GM23338 (cell line): ENCODE measurements at regions not wholly inside any gene's neighbourhood (a gene's known extent, or its start where the extent isn't known, plus 50 kb on each side); places are given as distances from the start of the nearest gene placed in this dataset.

Experiments used
- ATAC-seq: fragments of 200-7000 bp; cut with Tn5 transposase; 3 replicates; pipeline ENCODE4 v1.9.1; 2020
- DNase-seq: peaks from one replicate; pipeline ENCODE4 v3.0.0-alpha.2; 2015; ENCODE audit warnings: low spot score
- H2AFZ ChIP-seq: fragments of 200-600 bp; sonication (generic); 2 replicates; pipeline ENCODE4 v1.8.0; 2016; ENCODE audit warnings: antibody characterized with exemption, mild to moderate bottlenecking, moderate library complexity
- H3F3A ChIP-seq: fragments of 200-600 bp; sonication (generic); replicated peaks from 2 replicates; pipeline ENCODE4 v1.8.0; 2017; ENCODE audit warnings: antibody characterized with exemption, mixed run types, low read depth
- H3K27ac ChIP-seq: fragments of 200-600 bp; sonication (generic); 2 replicates; pipeline ENCODE4 v1.6.1; 2016; ENCODE audit warnings: low read depth
- H3K27me3 ChIP-seq: fragments of 200-600 bp; sonication (generic); 2 replicates; pipeline ENCODE4 v1.8.0; 2016; ENCODE audit warnings: mild to moderate bottlenecking, mixed run types, moderate library complexity; ENCODE audit not compliant: insufficient read depth
- H3K36me3 ChIP-seq: fragments of 200-600 bp; sonication (generic); 2 replicates; pipeline ENCODE4 v1.8.0; 2016; ENCODE audit warnings: mild to moderate bottlenecking; ENCODE audit not compliant: insufficient read depth
- H3K4me1 ChIP-seq: fragments of 200-600 bp; sonication (generic); 2 replicates; pipeline ENCODE4 v1.8.0; 2016; ENCODE audit warnings: mild to moderate bottlenecking, moderate library complexity; ENCODE audit not compliant: insufficient read depth
- H3K4me2 ChIP-seq: fragments of 200-600 bp; sonication (generic); 2 replicates; pipeline ENCODE4 v1.7.1; 2017; ENCODE audit warnings: mixed run types
- H3K4me3 ChIP-seq: fragments of 200-600 bp; sonication (generic); 2 replicates; pipeline ENCODE4 v1.6.1; 2016; ENCODE audit warnings: mixed run types
- H3K79me2 ChIP-seq: fragments of 200-600 bp; sonication (generic); replicated peaks from 2 replicates; pipeline ENCODE4 v1.8.0; 2017; ENCODE audit warnings: mild to moderate bottlenecking; ENCODE audit not compliant: insufficient read depth
- H3K9me2 ChIP-seq: fragments of 200-600 bp; sonication (generic); 2 replicates; pipeline ENCODE4 v1.8.0; 2017; ENCODE audit not compliant: insufficient read depth
- H4K20me1 ChIP-seq: fragments of 200-600 bp; sonication (generic); replicated peaks from 2 replicates; pipeline ENCODE4 v1.8.0; 2017; ENCODE audit warnings: mild to moderate bottlenecking; ENCODE audit not compliant: insufficient read depth
- H3K27ac Mint-ChIP-seq: 2 replicates; pipeline ENCODE4 v1.8.0; 2020; ENCODE audit warnings: inconsistent platforms, mild to moderate bottlenecking, moderate library complexity, mixed read lengths
- H3K27me3 Mint-ChIP-seq: 3 replicates; pipeline ENCODE4 v1.8.0; 2022; ENCODE audit warnings: low read depth, mild to moderate bottlenecking, moderate library complexity, mixed read lengths, inconsistent platforms; ENCODE audit not compliant: insufficient read depth, poor library complexity
- H3K36me3 Mint-ChIP-seq: 3 replicates; pipeline ENCODE4 v1.8.0; 2021; ENCODE audit warnings: low read depth, mild to moderate bottlenecking, inconsistent platforms, moderate library complexity, mixed read lengths
- H3K4me1 Mint-ChIP-seq: 3 replicates; pipeline ENCODE4 v1.8.0; 2020; ENCODE audit warnings: mild to moderate bottlenecking, inconsistent platforms, mixed read lengths
- H3K4me3 Mint-ChIP-seq: 3 replicates; pipeline ENCODE4 v1.8.0; 2021; ENCODE audit warnings: moderate library complexity, mild to moderate bottlenecking, inconsistent platforms, mixed read lengths
- H3K9me3 Mint-ChIP-seq: 3 replicates; pipeline ENCODE4 v1.8.0; 2020; ENCODE audit warnings: moderate library complexity, mild to moderate bottlenecking, inconsistent platforms, mixed read lengths
- CREB1 ChIP-seq: fragments of 250-450 bp; sonication (Bioruptor Pico); IDR thresholded peaks from 2 replicates; pipeline ENCODE4 v1.5.0; 2020; ENCODE audit warnings: low read depth, mild to moderate bottlenecking, moderate library complexity
- ETS1 ChIP-seq: IDR thresholded peaks from 2 replicates; pipeline ENCODE4 v1.6.1; 2016; ENCODE audit warnings: antibody characterized with exemption
- EZH2 ChIP-seq: fragments of 200-600 bp; sonication (generic); IDR thresholded peaks from one replicate; pipeline ENCODE4 v1.8.0; 2017; ENCODE audit warnings: antibody characterized with exemption, mild to moderate bottlenecking, low read depth; ENCODE audit not compliant: unreplicated experiment
- EZH2phosphoT487 ChIP-seq: fragments of 200-600 bp; sonication (generic); IDR thresholded peaks from one replicate; pipeline ENCODE4 v1.8.1; 2018; ENCODE audit warnings: antibody characterized with exemption; ENCODE audit not compliant: unreplicated experiment
- JUNB ChIP-seq: IDR thresholded peaks from one replicate; pipeline ENCODE4 v1.6.1; 2016; ENCODE audit warnings: antibody characterized with exemption; ENCODE audit not compliant: unreplicated experiment
- NANOG ChIP-seq: IDR thresholded peaks from 2 replicates; pipeline ENCODE4 v1.6.1; 2016; ENCODE audit warnings: antibody characterized with exemption, borderline replicate concordance
- POLR2AphosphoS5 ChIP-seq: IDR thresholded peaks from 2 replicates; pipeline ENCODE4 v1.6.1; 2016; ENCODE audit warnings: antibody characterized with exemption, low read depth
- ZNF114 ChIP-seq: fragments of 250-450 bp; sonication (Bioruptor Pico); IDR thresholded peaks from 2 replicates; pipeline ENCODE4 v1.5.0; 2020; ENCODE audit warnings: mild to moderate bottlenecking, moderate library complexity
- ZNF462 ChIP-seq: fragments of 250-450 bp; sonication (Bioruptor Pico); IDR thresholded peaks from 2 replicates; pipeline ENCODE4 v1.5.0; 2020; ENCODE audit warnings: mild to moderate bottlenecking, moderate library complexity

GRCh38 chr12:42969355-42969754 is 379.8 kb upstream of the PRICKLE1 start:
- no peak overlapping the region for H3K4me2 ChIP-seq

GRCh38 chr12:42968426-42968825 is 378.9 kb upstream of the PRICKLE1 start:
- 0 out of 3 replicates have a peak, but pooled peaks cover 4% of the 10 kb centered on the region for H3K9me3 Mint-ChIP-seq
- no peaks in the 10 kb centered on the region for H3K27me3 ChIP-seq
- H3K36me3 Mint-ChIP-seq = peaks cover 4% of the 10 kb centered on the region; the same call in 1 of the 3 replicates
- no peak overlapping the region; the same call in 1 of the 2 replicates for H2AFZ ChIP-seq
- no peak overlapping the region for H3K4me2 ChIP-seq
- DNase-seq (no peak), ATAC-seq (no peak)
- no peaks in the 10 kb centered on the region for H3K79me2 ChIP-seq
- no peaks in the 10 kb centered on the region for H3F3A ChIP-seq
- H3K27ac ChIP-seq = no peak overlapping the region
- H4K20me1 ChIP-seq = no peaks in the 10 kb centered on the region
- peaks cover 2% of the 10 kb centered on the region for H3K27me3 Mint-ChIP-seq
- no peak overlapping the region for H3K4me3 ChIP-seq
- H3K36me3 ChIP-seq = no peaks in the 10 kb centered on the region
- H3K27ac Mint-ChIP-seq = no peak overlapping the region
- no peaks in the 10 kb centered on the region for H3K4me1 Mint-ChIP-seq
- no peaks in the 10 kb centered on the region for H3K4me1 ChIP-seq
- H3K9me2 ChIP-seq = no peaks in the 10 kb centered on the region
- no peak overlapping the region for H3K4me3 Mint-ChIP-seq
- no peak for TF ChIP-seq EZH2
- TF ChIP-seq POLR2AphosphoS5 = no peak
- no peak for TF ChIP-seq ZNF462 (CRISPR knock-in tag)
- TF ChIP-seq ZNF114 (CRISPR knock-in tag) = no peak
- TF ChIP-seq JUNB = no peak
- no peak for TF ChIP-seq EZH2phosphoT487
- TF ChIP-seq NANOG = no peak
- TF ChIP-seq CREB1 (CRISPR knock-in tag) = no peak
- no peak for TF ChIP-seq ETS1

More at GRCh38 chr12:42969355-42969754, 379.8 kb upstream of the PRICKLE1 start:
- H3K4me3 ChIP-seq = no peak overlapping the region
- no peaks in the 10 kb centered on the region for H3K27me3 ChIP-seq
- no peaks in the 10 kb centered on the region for H3K4me1 ChIP-seq
- Mint-ChIP-seq H3K27me3 (peaks cover 2% of the 10 kb centered on the region), H3K9me3 (peaks cover 4% of the 10 kb centered on the region; the same call in 1 of the 3 replicates), H3K4me3 (no peak overlapping the region), H3K4me1 (no peaks in the 10 kb centered on the region), H3K36me3 (peaks cover 4% of the 10 kb centered on the region; the same call in 1 of the 3 replicates), H3K27ac (no peak overlapping the region)
- H3K36me3 ChIP-seq = no peaks in the 10 kb centered on the region
- H3F3A ChIP-seq = no peaks in the 10 kb centered on the region
- H3K79me2 ChIP-seq = no peaks in the 10 kb centered on the region
- ATAC-seq (no peak), DNase-seq (no peak)
- TF ChIP-seq POLR2AphosphoS5 = no peak
- no peak for TF ChIP-seq ETS1
- TF ChIP-seq EZH2 = no peak
- H3K27ac ChIP-seq = no peak overlapping the region
- H3K9me2 ChIP-seq = no peaks in the 10 kb centered on the region
- no peaks in the 10 kb centered on the region for H4K20me1 ChIP-seq
- no peak overlapping the region for H2AFZ ChIP-seq
